Left lung (tissue), 4 donors: ENCODE measurements at regions not wholly inside any gene's neighbourhood (a gene's known extent, or its start where the extent isn't known, plus 50 kb on each side); places are given as distances from the start of the nearest gene placed in this dataset.
A peak's percentile ranks its signal among the peaks of the same experiment; 100 is the strongest.

ENCODE experiments used
- ATAC-seq: fragments of 200-7000 bp; cut with Tn5 transposase; one replicate; pipeline ENCODE4 v1.9.1; 2020; ENCODE audit warnings: moderate library complexity
- DNase-seq, 4 donors: peaks; one replicate each; pipeline ENCODE4 v3.0.0-alpha.2; 2013 to 2020
- H3K27ac ChIP-seq, 2 donors: fragments of 200-600 bp; sonication (generic) in 1 of 2; one replicate each; pipeline versions ENCODE4 v1.5.0 to v1.8.0; 2020 to 2021
- H3K27me3 ChIP-seq, 2 donors: fragments of 200-600 bp; sonication (generic) in 1 of 2; one replicate each; pipeline versions ENCODE4 v1.5.0 to v1.8.0; 2020 to 2021
- H3K36me3 ChIP-seq, 2 donors: fragments of 200-600 bp; sonication (generic) in 1 of 2; one replicate each; pipeline versions ENCODE4 v1.5.0 to v1.8.0; 2020 to 2021
- H3K4me1 ChIP-seq, 2 donors: fragments of 200-600 bp; one replicate each; pipeline ENCODE4 v1.8.0; 2021
- H3K4me3 ChIP-seq, 2 donors: fragments of 200-600 bp; sonication (generic) in 1 of 2; one replicate each; pipeline versions ENCODE4 v1.5.0 to v1.8.0; 2020 to 2021; ENCODE audit warnings: mild to moderate bottlenecking in 1 of 2
- H3K9me3 ChIP-seq, 2 donors: fragments of 200-600 bp; sonication (generic) in 1 of 2; one replicate each; pipeline versions ENCODE4 v1.5.0 to v1.8.0; 2020 to 2021
- intact Hi-C, 2 donors: fragments of 100-400 bp; cut with DNase I; formaldehyde crosslinking; loops; one replicate each; pipeline versions ENCODE4 v1.11.2 to v1.14.2; 2022
- TF ChIP-seq, protein P1 (sequence below), 2 donors: fragments of 200-600 bp; sonication (generic) in 1 of 2; IDR thresholded peaks; one replicate each; pipeline versions ENCODE4 v1.5.0 to v1.8.0; 2021; ENCODE audit warnings: antibody characterized with exemption in 2 of 2
- donor health status: DM: no; HTN: yes; CAD: no.
- donor health status: DM: no; HTN: no; CAD: no.

DNA sequence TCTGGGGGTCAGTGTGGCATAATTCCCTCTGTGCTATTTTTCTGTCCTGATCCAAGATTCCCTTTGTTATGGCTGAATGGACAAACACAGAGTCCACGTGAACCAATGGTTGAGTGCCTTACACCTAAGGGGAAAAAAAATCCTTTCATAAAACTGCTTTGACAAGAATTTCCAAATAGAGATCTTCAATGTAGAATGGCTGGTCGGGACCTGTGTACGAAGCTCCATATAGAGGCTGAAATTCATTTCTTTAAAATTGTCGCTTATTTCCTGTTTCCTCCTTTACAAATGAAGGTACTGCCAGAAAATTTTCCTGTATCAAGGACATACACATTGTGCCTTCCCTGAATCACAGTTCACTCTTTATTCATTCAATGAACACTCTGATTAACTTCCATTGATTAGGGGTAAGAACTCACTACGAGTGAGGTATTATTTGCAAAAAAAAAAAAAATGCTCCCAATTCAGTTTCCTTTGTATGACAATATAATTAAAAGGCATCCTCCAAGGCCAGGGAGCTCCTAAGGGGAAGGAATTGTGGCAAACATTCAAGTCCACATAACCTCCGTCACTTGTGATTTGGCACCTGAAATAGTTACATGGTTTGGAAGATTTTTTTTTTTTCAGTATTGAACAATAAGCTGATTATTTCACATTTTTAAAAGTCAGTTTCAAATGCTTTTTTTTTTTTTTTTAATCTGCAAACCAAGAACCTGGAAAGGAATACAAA lies 293.8 kb downstream of the MEX3B start:
- ATAC-seq = no peak
- intact Hi-C loops = no loop called here
- no peak overlapping the region for H3K27ac ChIP-seq

DNA sequence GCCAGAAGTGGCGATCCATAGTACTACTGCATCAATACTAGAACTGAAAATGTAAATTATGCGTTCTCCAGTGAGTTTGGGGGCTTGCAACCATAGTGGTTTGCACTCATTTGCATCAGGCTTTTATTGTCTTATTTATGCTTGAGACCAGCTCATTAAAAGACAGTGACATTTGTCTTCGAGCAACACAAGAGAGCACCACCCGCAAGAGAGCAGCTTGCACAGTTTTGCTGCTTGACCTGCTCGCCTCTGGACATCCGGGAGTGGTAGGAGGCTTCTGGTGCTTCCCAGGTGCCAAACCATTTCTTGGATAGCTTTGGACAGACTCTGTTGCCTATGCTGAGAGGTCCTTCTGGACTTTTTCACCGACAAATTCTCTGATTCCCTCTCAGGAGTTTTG lies 294.6 kb downstream of the MEX3B start:
- no peaks in the 10 kb centered on the region for H3K36me3 ChIP-seq
- H3K4me3 ChIP-seq = no peak overlapping the region
- no peak for ATAC-seq
- TF ChIP-seq, protein P1, sequence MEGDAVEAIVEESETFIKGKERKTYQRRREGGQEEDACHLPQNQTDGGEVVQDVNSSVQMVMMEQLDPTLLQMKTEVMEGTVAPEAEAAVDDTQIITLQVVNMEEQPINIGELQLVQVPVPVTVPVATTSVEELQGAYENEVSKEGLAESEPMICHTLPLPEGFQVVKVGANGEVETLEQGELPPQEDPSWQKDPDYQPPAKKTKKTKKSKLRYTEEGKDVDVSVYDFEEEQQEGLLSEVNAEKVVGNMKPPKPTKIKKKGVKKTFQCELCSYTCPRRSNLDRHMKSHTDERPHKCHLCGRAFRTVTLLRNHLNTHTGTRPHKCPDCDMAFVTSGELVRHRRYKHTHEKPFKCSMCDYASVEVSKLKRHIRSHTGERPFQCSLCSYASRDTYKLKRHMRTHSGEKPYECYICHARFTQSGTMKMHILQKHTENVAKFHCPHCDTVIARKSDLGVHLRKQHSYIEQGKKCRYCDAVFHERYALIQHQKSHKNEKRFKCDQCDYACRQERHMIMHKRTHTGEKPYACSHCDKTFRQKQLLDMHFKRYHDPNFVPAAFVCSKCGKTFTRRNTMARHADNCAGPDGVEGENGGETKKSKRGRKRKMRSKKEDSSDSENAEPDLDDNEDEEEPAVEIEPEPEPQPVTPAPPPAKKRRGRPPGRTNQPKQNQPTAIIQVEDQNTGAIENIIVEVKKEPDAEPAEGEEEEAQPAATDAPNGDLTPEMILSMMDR (IDR thresholded peaks at IDR 0.05) = no peak
- no peaks in the 10 kb centered on the region for H3K9me3 ChIP-seq
- intact Hi-C loops = no loop called here
- no peak overlapping the region for H3K27ac ChIP-seq
- H3K4me1 ChIP-seq = no peaks in the 10 kb centered on the region
- peaks cover 0 to 36% of the 10 kb centered on the region in 2 donors for H3K27me3 ChIP-seq
- no peak for DNase-seq

More for the DNA sequence above, 293.8 kb downstream of the MEX3B start:
- Histone ChIP-seq H3K36me3 (no peaks in the 10 kb centered on the region), H3K27me3 (peaks cover 0 to 30% of the 10 kb centered on the region in 2 donors), H3K4me3 (no peak overlapping the region), H3K9me3 (no peaks in the 10 kb centered on the region), H3K4me1 (no peaks in the 10 kb centered on the region)
- TF ChIP-seq, protein P1 (IDR thresholded peaks at IDR 0.05) = no peak
- no peak for DNase-seq

DNA sequence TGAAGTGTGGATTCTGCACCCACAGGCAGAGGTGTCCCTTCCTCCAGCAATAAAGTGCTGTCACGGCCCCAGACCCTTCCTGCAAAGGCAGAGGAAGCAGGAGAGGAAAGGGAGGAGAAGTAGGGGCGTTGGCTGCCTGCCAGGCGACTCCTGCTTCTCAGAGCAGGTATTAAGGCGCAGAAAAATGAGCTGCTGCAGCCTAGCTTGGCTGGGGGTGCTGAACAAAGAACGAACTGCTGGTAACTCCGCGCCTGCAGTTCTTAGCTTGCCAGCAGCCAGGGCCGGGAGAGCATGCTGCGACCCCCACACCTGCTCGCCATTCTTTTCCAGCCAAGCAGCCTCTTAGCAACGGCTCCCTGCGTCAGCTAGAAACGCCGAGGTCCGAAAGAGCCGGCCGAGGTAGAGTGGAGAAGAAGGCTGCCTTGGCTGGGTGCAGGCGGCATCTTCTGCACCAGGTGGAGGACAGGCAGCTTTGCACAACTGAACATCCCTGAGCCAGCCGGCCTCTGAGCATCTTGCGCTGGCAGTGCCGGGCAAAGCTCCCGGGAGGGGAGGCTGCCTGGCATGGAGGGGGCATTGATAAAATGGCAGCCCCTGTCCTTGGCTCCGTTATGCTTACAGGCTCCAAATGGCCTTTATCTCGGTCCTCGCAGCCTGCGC lies 296.0 kb downstream of the MEX3B start:
- intact Hi-C loops = no loop called here
- Histone ChIP-seq H3K4me1 (no peaks in the 10 kb centered on the region), H3K27ac (no peak overlapping the region), H3K27me3 (peaks cover 0 to 36% of the 10 kb centered on the region in 2 donors), H3K4me3 (no peak overlapping the region), H3K36me3 (no peaks in the 10 kb centered on the region), H3K9me3 (no peaks in the 10 kb centered on the region)
- DNase-seq (peak in 1 of 4 donors; percentile 63), ATAC-seq (no peak)
- TF ChIP-seq, protein P1 (IDR thresholded peaks at IDR 0.05) = no peak

DNA sequence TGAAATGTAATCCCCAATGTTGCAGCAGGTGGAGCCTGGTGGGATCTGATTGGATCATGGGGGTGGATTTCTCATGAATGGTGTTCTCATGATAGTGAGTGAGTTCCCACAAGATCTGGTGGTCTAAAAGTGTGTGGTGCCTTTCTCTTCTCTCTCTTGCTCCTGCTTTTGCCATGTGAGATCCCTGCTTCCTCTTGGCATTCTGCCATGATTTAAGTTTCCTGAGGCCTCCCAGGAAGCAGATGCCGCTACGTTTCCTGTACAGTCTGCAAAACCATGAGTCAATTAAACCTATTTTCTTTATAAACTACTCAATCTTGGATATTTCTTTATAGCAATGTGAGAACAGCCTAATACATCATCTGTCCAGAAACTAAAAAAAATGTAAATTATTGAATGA lies 298.3 kb downstream of the MEX3B start:
- intact Hi-C loops = no loop called here
- ATAC-seq (no peak), DNase-seq (no peak)
- no peak overlapping the region for H3K27ac ChIP-seq
- H3K27me3 ChIP-seq = peaks cover 0 to 36% of the 10 kb centered on the region in 2 donors
- H3K36me3 ChIP-seq = no peaks in the 10 kb centered on the region
- no peaks in the 10 kb centered on the region for H3K9me3 ChIP-seq
- no peaks in the 10 kb centered on the region for H3K4me1 ChIP-seq
- no peak overlapping the region for H3K4me3 ChIP-seq
- TF ChIP-seq, protein P1 (IDR thresholded peaks at IDR 0.05) = no peak

DNA sequence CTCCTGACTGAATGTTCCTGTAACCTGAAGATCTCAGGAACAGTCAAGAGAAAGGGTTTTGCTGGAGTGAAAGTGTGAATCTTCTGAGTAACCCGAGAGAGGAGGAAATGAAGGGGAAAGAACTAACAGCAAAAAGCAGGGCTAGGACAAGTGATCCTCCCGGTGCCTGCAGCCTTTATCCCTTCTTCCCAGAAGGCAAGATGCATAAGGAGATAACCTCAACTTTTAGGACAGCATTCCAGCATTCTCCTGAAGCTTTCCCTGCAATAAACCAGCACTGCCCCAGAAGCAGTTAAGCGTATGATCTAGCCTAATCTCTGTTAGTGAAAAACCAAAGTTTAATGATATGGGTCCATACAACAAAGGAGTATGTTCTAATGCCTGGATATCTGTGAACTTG lies 298.8 kb downstream of the MEX3B start:
- Histone ChIP-seq H3K4me3 (no peak overlapping the region), H3K27ac (no peak overlapping the region), H3K27me3 (peaks cover 0 to 36% of the 10 kb centered on the region in 2 donors), H3K36me3 (no peaks in the 10 kb centered on the region), H3K4me1 (no peaks in the 10 kb centered on the region), H3K9me3 (no peaks in the 10 kb centered on the region)
- DNase-seq = no peak
- ATAC-seq = no peak
- intact Hi-C loops = no loop called here
- TF ChIP-seq, protein P1 (IDR thresholded peaks at IDR 0.05) = no peak
